Stromal cell of bone marrow (primary cell): ENCODE measurements at regions not wholly inside any gene's neighbourhood (a gene's known extent, or its start where the extent isn't known, plus 50 kb on each side); places are given as distances from the start of the nearest gene placed in this dataset.
"Not testable (repeated sequence)": the region's sequence is repeated elsewhere in the genome, so short reads cannot be mapped to it uniquely, and the experiment has no call there.

Source experiments
- DNase-seq: peaks from one replicate; pipeline ENCODE4 v3.0.0-alpha.2; 2012; ENCODE audit warnings: low read depth

DNA sequence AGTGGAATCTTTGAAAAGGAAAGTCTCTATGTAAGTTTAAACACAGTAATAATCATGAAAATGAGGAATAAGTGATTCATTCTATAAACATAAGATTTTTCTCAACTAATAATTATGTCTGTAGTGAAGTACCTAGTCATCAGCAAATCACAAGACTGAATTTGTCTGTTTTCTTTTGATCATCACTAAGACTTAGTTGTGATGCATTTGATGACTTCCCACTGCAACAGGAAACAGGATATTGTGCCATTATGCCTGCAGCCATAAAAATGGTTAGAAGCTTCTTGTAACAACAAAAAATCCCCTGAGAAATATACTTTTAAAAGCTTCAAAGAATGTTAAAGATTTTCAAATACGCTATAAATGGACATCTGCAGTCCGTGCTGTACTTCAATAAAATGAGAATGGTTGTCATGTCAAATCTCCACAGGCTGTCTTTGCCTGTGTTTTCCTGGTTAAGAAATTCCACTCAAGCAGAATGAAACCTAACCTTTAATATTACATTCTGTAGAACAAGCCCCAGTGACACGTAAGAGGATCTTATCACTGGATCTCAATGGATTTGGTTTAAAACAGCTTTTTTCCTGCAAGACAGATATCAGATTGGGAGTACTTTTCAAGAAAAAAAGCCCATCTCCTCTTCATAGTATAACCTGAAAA, 1262.3 kb upstream of the PHF14 start:
- no peak for DNase-seq

GRCh38 chr7:9718071-9718661, 1255.5 kb upstream of the PHF14 start:
- no peak for DNase-seq

DNA sequence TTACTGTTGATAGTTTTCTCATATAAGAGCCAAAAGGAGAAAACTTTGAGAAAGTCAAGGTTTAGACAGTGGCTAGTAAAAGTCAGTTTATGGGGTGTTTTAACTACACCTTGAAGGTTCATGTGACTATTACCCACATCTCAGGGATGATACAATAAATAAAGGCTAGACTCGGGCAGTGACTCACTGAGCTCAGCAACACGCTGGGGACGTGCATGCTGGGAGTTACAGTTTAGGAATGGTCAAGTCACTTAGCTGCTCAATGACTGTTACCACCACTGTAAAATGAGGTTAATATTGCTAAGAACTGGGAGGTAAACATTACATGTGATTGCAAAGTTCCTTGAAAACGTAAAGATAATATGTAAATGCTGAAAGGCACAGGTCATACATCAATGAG, 1254.4 kb upstream of the PHF14 start:
- no peak for DNase-seq

- DNase-seq = no peak
These were observed 1254.0 kb upstream of the PHF14 start for GRCh38 chr7:9719721-9720120.

GRCh38 chr7:9725940-9726663, 1247.6 kb upstream of the PHF14 start:
- not testable (repeated sequence) for DNase-seq

DNA sequence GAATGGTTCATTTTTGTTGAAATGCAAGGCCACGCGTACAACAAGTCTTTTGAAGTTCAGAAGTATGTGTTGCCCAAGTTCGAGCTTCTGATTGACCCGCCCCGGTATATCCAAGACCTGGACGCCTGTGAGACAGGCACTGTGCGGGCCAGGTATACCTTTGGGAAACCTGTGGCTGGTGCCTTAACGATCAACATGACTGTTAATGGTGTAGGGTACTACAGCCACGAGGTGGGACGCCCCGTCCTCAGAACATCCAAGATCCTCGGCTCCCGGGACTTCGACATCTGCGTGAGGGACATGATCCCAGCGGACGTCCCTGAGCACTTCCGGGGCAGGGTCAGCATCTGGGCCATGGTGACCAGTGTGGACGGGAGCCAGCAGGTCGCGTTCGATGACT, 1246.9 kb upstream of the PHF14 start:
- DNase-seq = not testable (repeated sequence)

- DNase-seq = not testable (repeated sequence)
These were observed 1246.2 kb upstream of the PHF14 start for GRCh38 chr7:9727467-9727869.

GRCh38 chr7:9728014-9728657, 1245.5 kb upstream of the PHF14 start:
- DNase-seq = not testable (repeated sequence)

GRCh38 chr7:9752033-9752432, 1221.6 kb upstream of the PHF14 start:
- no peak for DNase-seq

GRCh38 chr7:9761224-9761623, 1212.4 kb upstream of the PHF14 start:
- DNase-seq = no peak

GRCh38 chr7:9776900-9777299, 1196.8 kb upstream of the PHF14 start:
- DNase-seq = no peak

- no peak for DNase-seq
These were observed 1195.3 kb upstream of the PHF14 start for GRCh38 chr7:9778367-9778766.

- DNase-seq = no peak
These were observed 1192.0 kb upstream of the PHF14 start for GRCh38 chr7:9781710-9782109.

DNA sequence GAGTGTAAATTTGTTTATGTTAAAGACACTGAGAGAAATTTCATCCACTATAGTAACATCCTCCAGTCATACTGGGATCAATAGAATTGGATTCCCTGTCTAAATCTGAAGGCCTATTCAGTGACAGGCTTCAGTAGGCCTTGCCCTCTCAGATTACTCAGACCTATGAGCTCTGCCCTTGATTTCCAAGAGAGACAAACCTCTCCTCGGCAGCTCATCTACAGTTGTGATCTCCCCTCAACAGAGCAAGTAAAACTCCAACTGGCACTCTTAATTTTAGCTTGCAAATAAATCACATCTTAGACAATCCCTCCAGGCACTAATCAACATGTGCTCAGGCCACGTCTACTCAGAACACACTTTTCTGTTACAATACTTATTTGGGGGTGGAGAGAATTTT, 1191.4 kb upstream of the PHF14 start:
- DNase-seq = no peak

DNA sequence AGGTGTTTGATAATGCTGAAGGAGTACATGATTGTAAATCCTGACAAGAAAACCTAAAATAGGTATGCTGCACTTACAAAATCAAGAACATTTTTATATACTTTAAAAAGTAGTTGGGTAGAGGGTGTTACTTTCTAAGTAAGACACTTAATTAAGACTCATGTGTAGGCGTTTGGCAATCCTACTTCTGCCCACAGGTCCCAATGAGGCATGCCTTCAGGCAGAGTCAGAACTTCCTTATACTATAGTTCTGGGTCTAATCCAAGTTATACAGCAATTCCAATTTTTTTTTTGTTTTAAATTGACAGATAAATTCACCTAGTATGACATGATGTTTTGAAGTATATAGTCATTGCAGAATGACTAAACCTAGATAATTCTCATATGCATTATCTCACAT, 1188.5 kb upstream of the PHF14 start:
- no peak for DNase-seq

GRCh38 chr7:9796241-9796640, 1177.4 kb upstream of the PHF14 start:
- no peak for DNase-seq

DNA sequence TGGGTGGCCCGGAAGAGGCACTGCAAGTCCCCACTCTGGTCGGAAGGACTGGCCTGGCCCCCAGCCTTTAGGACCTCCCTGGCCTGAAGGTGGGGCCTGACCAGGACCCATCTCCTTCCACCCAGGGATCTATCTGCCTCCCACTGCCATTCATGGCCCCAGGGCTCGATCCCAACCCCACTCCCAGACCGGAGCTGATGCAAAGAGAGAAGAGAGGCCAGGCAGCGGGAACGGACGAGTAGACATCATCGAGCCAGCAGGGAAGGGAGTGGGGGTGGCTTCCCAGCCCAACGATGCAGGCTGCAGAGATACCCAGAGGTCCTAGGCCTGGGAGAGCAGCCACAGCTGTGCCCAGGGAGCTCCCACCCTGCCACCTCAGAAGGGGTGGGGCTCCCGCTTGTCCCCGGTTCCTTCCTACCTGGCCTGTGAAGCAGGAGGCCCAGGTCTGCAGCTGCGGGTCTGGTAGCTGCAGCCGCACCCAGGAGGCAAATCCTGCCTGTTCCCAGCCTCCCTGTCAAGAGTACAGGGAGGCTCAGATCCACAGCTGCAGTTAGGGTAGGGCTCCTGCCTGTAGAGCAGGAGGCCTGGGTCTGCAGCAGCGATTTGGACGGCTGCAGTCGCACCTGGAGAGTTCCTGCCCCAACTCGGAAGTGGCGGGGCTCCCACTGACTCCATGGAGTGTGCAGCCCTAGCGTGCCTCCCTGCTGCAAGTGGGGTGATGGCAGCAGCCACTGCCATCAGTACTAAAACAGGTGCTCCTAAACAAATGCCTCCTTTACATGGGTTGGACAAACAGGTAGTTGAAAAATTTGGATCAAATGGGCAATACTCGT, 1151.0 kb upstream of the PHF14 start:
- DNase-seq = no peak

GRCh38 chr7:9835199-9835598, 1138.5 kb upstream of the PHF14 start:
- DNase-seq = no peak

DNA sequence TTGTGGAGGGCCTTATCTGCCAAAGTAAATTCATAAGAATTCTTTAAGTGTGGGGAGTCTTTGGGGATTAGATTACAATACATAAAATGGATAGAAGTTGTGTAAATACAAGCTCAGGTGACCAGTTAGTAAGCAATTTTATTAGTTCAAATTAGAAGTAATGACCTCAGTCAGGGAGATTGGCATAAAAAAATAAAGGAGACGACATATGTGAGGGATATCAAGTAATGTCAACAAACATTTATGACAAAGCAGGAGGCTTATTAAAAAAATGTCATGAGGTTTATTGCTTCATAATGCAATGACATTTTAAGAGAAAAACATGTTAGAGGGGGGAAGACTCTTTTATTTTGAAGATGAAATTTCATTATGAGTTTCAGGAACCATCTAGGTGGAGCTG, 1137.0 kb upstream of the PHF14 start:
- no peak for DNase-seq

- DNase-seq = no peak
These were observed 1131.4 kb upstream of the PHF14 start for GRCh38 chr7:9842301-9842700.

DNA sequence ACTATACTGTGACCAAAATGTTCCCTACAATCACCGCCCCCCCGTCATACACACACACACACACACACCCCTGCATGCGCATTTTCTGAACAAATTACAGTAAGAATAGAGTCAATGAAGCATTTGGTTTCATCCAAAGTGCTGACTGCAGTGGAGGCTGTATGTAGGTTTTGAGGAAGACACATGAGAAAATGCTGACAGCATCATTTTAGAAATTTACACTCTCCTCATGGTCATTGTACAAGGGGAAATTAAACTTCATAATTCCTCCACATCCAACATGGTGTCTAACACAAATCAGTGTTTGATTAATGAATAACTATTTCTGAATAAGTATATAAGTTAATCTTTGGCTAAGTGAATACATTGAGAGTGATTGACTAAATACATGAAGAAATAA, 1126.8 kb upstream of the PHF14 start:
- no peak for DNase-seq

GRCh38 chr7:9854605-9855004, 1119.1 kb upstream of the PHF14 start:
- DNase-seq = no peak
